Right lobe of liver (tissue), 6 donors: ENCODE measurements at regions not wholly inside any gene's neighbourhood (a gene's known extent, or its start where the extent isn't known, plus 50 kb on each side); places are given as distances from the start of the nearest gene placed in this dataset.

ENCODE experiments used
- ATAC-seq, 4 donors: fragments of 200-7000 bp; cut with Tn5 transposase; one replicate each; pipeline ENCODE4 v1.9.1; 2020; ENCODE audit warnings: mild to moderate bottlenecking in 4 of 4, moderate library complexity in 4 of 4
- DNase-seq, 3 donors: peaks; one replicate each; pipeline ENCODE4 v3.0.0-alpha.2; 2020
- H3K27ac ChIP-seq, 3 donors: fragments of 200-600 bp; one replicate each; pipeline ENCODE4 v1.8.0; 2022
- H3K27me3 ChIP-seq, 2 donors: fragments of 200-600 bp; one replicate each; pipeline ENCODE4 v1.8.0; 2022
- H3K36me3 ChIP-seq, 4 donors: fragments of 200-600 bp; sonication (generic) in 1 of 4; one replicate each; pipeline versions ENCODE4 v1.5.1 to v1.8.0; 2017 to 2022; ENCODE audit warnings: control low read depth in 1 of 4
- H3K4me1 ChIP-seq, 4 donors: fragments of 200-600 bp; sonication (generic) in 1 of 4; one replicate each; pipeline versions ENCODE4 v1.5.1 to v1.8.0; 2017 to 2022; ENCODE audit warnings: control low read depth in 1 of 4
- H3K4me3 ChIP-seq, 3 donors: fragments of 200-600 bp; one replicate each; pipeline ENCODE4 v1.8.0; 2022
- H3K9me3 ChIP-seq, 4 donors: fragments of 200-600 bp; sonication (generic) in 1 of 4; one replicate each; pipeline versions ENCODE4 v1.5.1 to v1.8.0; 2017 to 2022; ENCODE audit warnings: control low read depth in 1 of 4
- CTCF ChIP-seq, 4 donors: fragments of 200-600 bp in 3 of 4; fragments of 450-650 bp in 1 of 4; IDR thresholded peaks; one replicate each; pipeline versions ENCODE4 v1.5.1 to v1.8.0; 2016 to 2022; ENCODE audit warnings: antibody characterized with exemption in 4 of 4, mild to moderate bottlenecking in 2 of 4
- POLR2A ChIP-seq: fragments of 450-650 bp; IDR thresholded peaks from one replicate; pipeline ENCODE4 v1.6.1; 2017; ENCODE audit warnings: antibody characterized with exemption, mild to moderate bottlenecking
- WGBS: methylation state at CpG from one replicate; pipeline ENCODE4 v1.1.6; 2018; ENCODE audit warnings: low coverage, low lambda C conversion rate; ENCODE audit not compliant: insufficient coverage; ENCODE audit errors: missing lambda C conversion rate; 5-methylcytosine and 5-hydroxymethylcytosine counted together
- intact Hi-C, 2 donors: fragments of 100-400 bp; cut with DNase I; formaldehyde crosslinking; loops; one replicate each; pipeline versions ENCODE4 v1.11.2 to v1.14.1; 2022
- donor health status: DM: no; HTN: yes; CAD: no.
- donor health status: DM: no; HTN: no; CAD: no.
- donor health status: DM: no; HTN: no; CAD: no.
- donor health status: DM: no; HTN: yes; CAD: no.
- donor health status: DM: no; HTN: yes; CAD: no.

GRCh38 chr12:77535734-77536133 lies 295.0 kb upstream of the NAV3 start:
- intact Hi-C loops = no loop called here
- ATAC-seq (no peak), DNase-seq (no peak)
- 48% methylated on average over 2 of the region's 2 CpGs for WGBS
- no peaks in the 10 kb centered on the region for H3K9me3 ChIP-seq
- H3K27me3 ChIP-seq = no peaks in the 10 kb centered on the region
- no peaks in the 10 kb centered on the region for H3K36me3 ChIP-seq
- TF ChIP-seq POLR2A (no peak), CTCF (IDR thresholded peaks at IDR 0.05) (no peak)
- H3K4me1 ChIP-seq = no peaks in the 10 kb centered on the region
- H3K27ac ChIP-seq = no peak overlapping the region
- H3K4me3 ChIP-seq = no peak overlapping the region

- TF ChIP-seq POLR2A (no peak), CTCF (IDR thresholded peaks at IDR 0.05) (no peak)
- Histone ChIP-seq H3K36me3 (no peaks in the 10 kb centered on the region), H3K27me3 (no peaks in the 10 kb centered on the region), H3K9me3 (no peaks in the 10 kb centered on the region), H3K4me1 (no peaks in the 10 kb centered on the region), H3K27ac (no peak overlapping the region), H3K4me3 (no peak overlapping the region)
- intact Hi-C loops = no loop called here
- ATAC-seq (no peak), DNase-seq (no peak)
Observed at GRCh38 chr12:77531912-77532311, 298.8 kb upstream of the NAV3 start.

- Histone ChIP-seq H3K4me3 (no peak overlapping the region), H3K9me3 (no peaks in the 10 kb centered on the region), H3K4me1 (no peaks in the 10 kb centered on the region), H3K27me3 (no peaks in the 10 kb centered on the region), H3K36me3 (no peaks in the 10 kb centered on the region), H3K27ac (no peak overlapping the region)
- TF ChIP-seq CTCF (IDR thresholded peaks at IDR 0.05) = no peak
- intact Hi-C loops = no loop called here
- WGBS = 38% methylated on average over 1 of the region's 1 CpG
- DNase-seq (no peak), ATAC-seq (no peak)
Observed at GRCh38 chr12:77522247-77522646, 308.4 kb upstream of the NAV3 start.

GRCh38 chr12:77521508-77522115 lies 309.1 kb upstream of the NAV3 start:
- no peaks in the 10 kb centered on the region for H3K27me3 ChIP-seq
- WGBS = 25% methylated on average over 1 of the region's 1 CpG

More at GRCh38 chr12:77521508-77522115, 309.1 kb upstream of the NAV3 start:
- Histone ChIP-seq H3K4me3 (no peak overlapping the region), H3K9me3 (no peaks in the 10 kb centered on the region), H3K27ac (no peak overlapping the region), H3K4me1 (no peaks in the 10 kb centered on the region), H3K36me3 (no peaks in the 10 kb centered on the region)
- DNase-seq (no peak), ATAC-seq (no peak)
- intact Hi-C loops = no loop called here
- TF ChIP-seq POLR2A = no peak
- TF ChIP-seq CTCF (IDR thresholded peaks at IDR 0.05) = no peak
